ENCODE measurements at regions not wholly inside any gene's neighbourhood (a gene's known extent, or its start where the extent isn't known, plus 50 kb on each side); places are given as distances from the start of the nearest gene placed in this dataset.

DNA sequence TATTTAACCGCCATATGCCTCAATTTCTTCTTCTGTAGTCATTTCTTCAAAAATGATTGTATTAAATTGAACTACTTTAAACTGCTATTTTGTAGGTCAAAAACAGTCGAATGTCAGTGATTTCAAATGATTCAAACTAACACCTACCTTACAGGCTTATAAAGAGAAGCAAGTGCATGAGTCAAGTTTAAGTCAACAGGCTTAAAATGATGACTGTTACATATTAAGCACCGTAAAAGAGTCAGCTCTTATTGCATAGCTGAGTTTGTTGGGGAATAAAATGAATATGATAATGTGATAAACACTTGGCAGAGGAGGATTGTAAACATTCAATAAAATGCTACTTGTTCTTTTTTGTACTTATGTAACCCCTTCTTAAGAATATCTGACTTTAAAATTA is 90.1 kb upstream of the ANKRD1 start:
- no peak for TF ChIP-seq EZH2 (IDR thresholded peaks at IDR 0.05; ENCODE audit: low read length)
- TF ChIP-seq, protein P1, sequence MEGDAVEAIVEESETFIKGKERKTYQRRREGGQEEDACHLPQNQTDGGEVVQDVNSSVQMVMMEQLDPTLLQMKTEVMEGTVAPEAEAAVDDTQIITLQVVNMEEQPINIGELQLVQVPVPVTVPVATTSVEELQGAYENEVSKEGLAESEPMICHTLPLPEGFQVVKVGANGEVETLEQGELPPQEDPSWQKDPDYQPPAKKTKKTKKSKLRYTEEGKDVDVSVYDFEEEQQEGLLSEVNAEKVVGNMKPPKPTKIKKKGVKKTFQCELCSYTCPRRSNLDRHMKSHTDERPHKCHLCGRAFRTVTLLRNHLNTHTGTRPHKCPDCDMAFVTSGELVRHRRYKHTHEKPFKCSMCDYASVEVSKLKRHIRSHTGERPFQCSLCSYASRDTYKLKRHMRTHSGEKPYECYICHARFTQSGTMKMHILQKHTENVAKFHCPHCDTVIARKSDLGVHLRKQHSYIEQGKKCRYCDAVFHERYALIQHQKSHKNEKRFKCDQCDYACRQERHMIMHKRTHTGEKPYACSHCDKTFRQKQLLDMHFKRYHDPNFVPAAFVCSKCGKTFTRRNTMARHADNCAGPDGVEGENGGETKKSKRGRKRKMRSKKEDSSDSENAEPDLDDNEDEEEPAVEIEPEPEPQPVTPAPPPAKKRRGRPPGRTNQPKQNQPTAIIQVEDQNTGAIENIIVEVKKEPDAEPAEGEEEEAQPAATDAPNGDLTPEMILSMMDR (optimal IDR thresholded peaks at IDR 0.05 in 1 of 3, IDR thresholded peaks at IDR 0.05 in 1 of 3, conservative IDR thresholded peaks at IDR 0.05 in 1 of 3; ENCODE audit: extremely low read depth in 1 of 3, insufficient read depth in 2 of 3, low read length in 3 of 3): no peak
- Histone ChIP-seq H3K79me2 (ENCODE audit: control insufficient read depth, insufficient read depth, low read length) (no peaks in the 10 kb centered on the region), H3K4me2 (ENCODE audit: control insufficient read depth, extremely low read depth, insufficient read depth, low read depth, low read length) (no peak overlapping the region), H3K27ac (ENCODE audit: control insufficient read depth, insufficient read depth, low read length) (no peak overlapping the region), H3K4me1 (ENCODE audit: control insufficient read depth, extremely low read depth, insufficient read depth, low read length) (no peaks in the 10 kb centered on the region), H4K20me1 (ENCODE audit: control insufficient read depth, extremely low read depth, insufficient read depth, low read length) (no peaks in the 10 kb centered on the region), H3K4me3 (ENCODE audit: control insufficient read depth in 2 of 3, extremely low read depth in 1 of 3, insufficient read depth in 2 of 3, low read depth in 1 of 3, low read length in 3 of 3) (no peak overlapping the region), H2AFZ (ENCODE audit: control insufficient read depth, low read length) (no peak overlapping the region), H3K27me3 (ENCODE audit: control insufficient read depth, extremely low read depth, insufficient read depth, low read length) (peaks cover 5% of the 10 kb centered on the region), H3K36me3 (ENCODE audit: control insufficient read depth in 2 of 2, extremely low read depth in 1 of 2, insufficient read depth in 2 of 2, low read length in 2 of 2) (no peaks in the 10 kb centered on the region), H3K9ac (ENCODE audit: control insufficient read depth, extremely low read depth, insufficient read depth, low read length) (no peak overlapping the region), H3K9me3 (ENCODE audit: control insufficient read depth, low read depth, low read length) (no peaks in the 10 kb centered on the region), H3K9me1 (ENCODE audit: control insufficient read depth, extremely low read depth, insufficient read depth, low read length) (no peaks in the 10 kb centered on the region)
- dilution Hi-C loops (cut with MboI; ENCODE audit: extremely low pct_ligation_motif_present, low sequenced_read_pairs): no loop called here
- FAIRE-seq (no peak), DNase-seq (ENCODE audit: low read depth, low spot score) (no peak)

DNA sequence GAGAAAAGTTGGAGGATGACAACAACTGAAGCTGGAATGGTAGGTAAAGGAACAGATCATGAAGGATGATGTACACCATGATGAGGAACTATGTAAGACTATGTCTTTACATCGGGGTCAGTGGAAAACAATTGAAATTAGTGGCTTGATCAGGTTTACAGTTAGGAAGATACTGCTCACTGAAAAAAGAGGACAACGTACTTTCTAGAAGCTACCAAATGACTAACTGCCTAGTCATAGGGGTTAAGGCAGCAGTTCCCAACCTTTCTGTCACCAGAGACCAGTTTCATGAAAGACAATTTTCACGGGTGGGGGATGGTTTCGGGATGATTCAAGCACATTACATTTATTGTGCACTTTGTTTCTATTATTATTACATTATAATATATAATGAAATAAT is 91.6 kb upstream of the ANKRD1 start:
- no peak overlapping the region for H2AFZ ChIP-seq (ENCODE audit: control insufficient read depth, low read length)
- no peaks in the 10 kb centered on the region for H3K36me3 ChIP-seq (ENCODE audit: control insufficient read depth in 2 of 2, extremely low read depth in 1 of 2, insufficient read depth in 2 of 2, low read length in 2 of 2)
- peaks cover 5% of the 10 kb centered on the region for H3K27me3 ChIP-seq (ENCODE audit: control insufficient read depth, extremely low read depth, insufficient read depth, low read length)
- DNase-seq (ENCODE audit: low read depth, low spot score): no peak
- dilution Hi-C loops (cut with MboI; ENCODE audit: extremely low pct_ligation_motif_present, low sequenced_read_pairs): no loop called here
- no peak overlapping the region for H3K9ac ChIP-seq (ENCODE audit: control insufficient read depth, extremely low read depth, insufficient read depth, low read length)
- H3K9me3 ChIP-seq (ENCODE audit: control insufficient read depth, low read depth, low read length): no peaks in the 10 kb centered on the region
- no peak overlapping the region for H3K4me2 ChIP-seq (ENCODE audit: control insufficient read depth, extremely low read depth, insufficient read depth, low read depth, low read length)
- no peaks in the 10 kb centered on the region for H4K20me1 ChIP-seq (ENCODE audit: control insufficient read depth, extremely low read depth, insufficient read depth, low read length)
- H3K9me1 ChIP-seq (ENCODE audit: control insufficient read depth, extremely low read depth, insufficient read depth, low read length): no peaks in the 10 kb centered on the region
- H3K27ac ChIP-seq (ENCODE audit: control insufficient read depth, insufficient read depth, low read length): no peak overlapping the region
- no peak for TF ChIP-seq EZH2 (IDR thresholded peaks at IDR 0.05; ENCODE audit: low read length)
- TF ChIP-seq, protein P1 (optimal IDR thresholded peaks at IDR 0.05 in 1 of 3, IDR thresholded peaks at IDR 0.05 in 1 of 3, conservative IDR thresholded peaks at IDR 0.05 in 1 of 3; ENCODE audit: extremely low read depth in 1 of 3, insufficient read depth in 2 of 3, low read length in 3 of 3): no peak
- no peak for FAIRE-seq
- H3K4me3 ChIP-seq (ENCODE audit: control insufficient read depth in 2 of 3, extremely low read depth in 1 of 3, insufficient read depth in 2 of 3, low read depth in 1 of 3, low read length in 3 of 3): no peak overlapping the region
- H3K79me2 ChIP-seq (ENCODE audit: control insufficient read depth, insufficient read depth, low read length): no peaks in the 10 kb centered on the region
- no peaks in the 10 kb centered on the region for H3K4me1 ChIP-seq (ENCODE audit: control insufficient read depth, extremely low read depth, insufficient read depth, low read length)

Measured in keratinocyte (primary cell).